ENCODE measurements at regions not wholly inside any gene's neighbourhood (a gene's known extent, or its start where the extent isn't known, plus 50 kb on each side); places are given as distances from the start of the nearest gene placed in this dataset.

- H3K36me3 ChIP-seq: no peaks in the 10 kb centered on the region
- no peak overlapping the region for H3K4me3 ChIP-seq
- TF ChIP-seq CTCF (IDR thresholded peaks at IDR 0.05; ENCODE audit: low read depth, low read length): no peak
- DNase-seq (ENCODE audit: low read depth in 1 of 2, low spot score in 1 of 2): no peak
- no peaks in the 10 kb centered on the region for H3K27me3 ChIP-seq
- H3K9me3 ChIP-seq (ENCODE audit: low read depth): no peaks in the 10 kb centered on the region
- no peak overlapping the region for H3K27ac ChIP-seq
- H3K4me1 ChIP-seq (ENCODE audit: low read depth): no peaks in the 10 kb centered on the region
Observed at GRCh38 chr16:79954921-79955705, 354.6 kb upstream of the MAF start.

- Histone ChIP-seq H3K9me3 (ENCODE audit: low read depth) (no peaks in the 10 kb centered on the region), H3K4me1 (ENCODE audit: low read depth) (no peaks in the 10 kb centered on the region), H3K27ac (no peak overlapping the region), H3K36me3 (no peaks in the 10 kb centered on the region), H3K27me3 (no peaks in the 10 kb centered on the region), H3K4me3 (no peak overlapping the region)
- TF ChIP-seq CTCF (IDR thresholded peaks at IDR 0.05; ENCODE audit: low read depth, low read length): no peak
- DNase-seq (ENCODE audit: low read depth in 1 of 2, low spot score in 1 of 2): no peak
Observed at GRCh38 chr16:79950932-79951719, 350.6 kb upstream of the MAF start.

GRCh38 chr16:79949417-79949816 is 348.9 kb upstream of the MAF start:
- no peak for TF ChIP-seq CTCF (IDR thresholded peaks at IDR 0.05; ENCODE audit: low read depth, low read length)
- Histone ChIP-seq H3K27me3 (peaks cover 3% of the 10 kb centered on the region), H3K36me3 (no peaks in the 10 kb centered on the region), H3K9me3 (ENCODE audit: low read depth) (no peaks in the 10 kb centered on the region), H3K27ac (no peak overlapping the region), H3K4me3 (no peak overlapping the region), H3K4me1 (ENCODE audit: low read depth) (no peaks in the 10 kb centered on the region)
- DNase-seq (ENCODE audit: low read depth in 1 of 2, low spot score in 1 of 2): no peak

- no peak overlapping the region for H3K27ac ChIP-seq
- no peak for TF ChIP-seq CTCF (IDR thresholded peaks at IDR 0.05; ENCODE audit: low read depth, low read length)
- no peaks in the 10 kb centered on the region for H3K36me3 ChIP-seq
- DNase-seq (ENCODE audit: low read depth in 1 of 2, low spot score in 1 of 2): no peak
- H3K9me3 ChIP-seq (ENCODE audit: low read depth): no peaks in the 10 kb centered on the region
- H3K4me1 ChIP-seq (ENCODE audit: low read depth): no peaks in the 10 kb centered on the region
- H3K4me3 ChIP-seq: no peak overlapping the region
- H3K27me3 ChIP-seq: peaks cover 3% of the 10 kb centered on the region
Observed at GRCh38 chr16:79947771-79948170, 347.2 kb upstream of the MAF start.

- H3K27ac ChIP-seq: no peak overlapping the region
- H3K4me3 ChIP-seq: no peak overlapping the region
- no peak for DNase-seq (ENCODE audit: low read depth in 1 of 2, low spot score in 1 of 2)
- H3K4me1 ChIP-seq (ENCODE audit: low read depth): no peaks in the 10 kb centered on the region
- no peaks in the 10 kb centered on the region for H3K9me3 ChIP-seq (ENCODE audit: low read depth)
- H3K36me3 ChIP-seq: no peaks in the 10 kb centered on the region
- peaks cover 3% of the 10 kb centered on the region for H3K27me3 ChIP-seq
- TF ChIP-seq CTCF (IDR thresholded peaks at IDR 0.05; ENCODE audit: low read depth, low read length): no peak
Observed at GRCh38 chr16:79946252-79946651, 345.7 kb upstream of the MAF start.
